NCI-H748 (cell line): ENCODE measurements at regions not wholly inside any gene's neighbourhood (a gene's known extent, or its start where the extent isn't known, plus 50 kb on each side); places are given as distances from the start of the nearest gene placed in this dataset.
A peak's percentile ranks its signal among the peaks of the same experiment; 100 is the strongest.

Experiments used
- DNase-seq: peaks from one replicate; lab custom pipeline; 2025; ENCODE audit not compliant: unreplicated experiment; lab: John Stamatoyannopoulos, UW

- no peak for DNase-seq
Measured at GRCh38 chr1:165034136-165034809, 322.2 kb downstream of the LMX1A start.

- no peak for DNase-seq
Measured at GRCh38 chr1:165031001-165031400, 325.5 kb downstream of the LMX1A start.

- no peak for DNase-seq
Measured at GRCh38 chr1:165025805-165026204, 330.7 kb downstream of the LMX1A start.

GRCh38 chr1:165014753-165015152, 341.8 kb downstream of the LMX1A start:
- no peak for DNase-seq

GRCh38 chr1:165011991-165012531, 344.5 kb downstream of the LMX1A start:
- DNase-seq = no peak

GRCh38 chr1:165011186-165011585, 345.3 kb downstream of the LMX1A start:
- DNase-seq = no peak

GRCh38 chr1:165010418-165011070, 346.0 kb downstream of the LMX1A start:
- no peak for DNase-seq

- no peak for DNase-seq
Measured at GRCh38 chr1:165006831-165007230, 349.7 kb downstream of the LMX1A start.

- no peak for DNase-seq
Measured at GRCh38 chr1:164999146-164999545, 357.4 kb downstream of the LMX1A start.

- no peak for DNase-seq
Measured at GRCh38 chr1:164991763-164992314, 364.7 kb downstream of the LMX1A start.

- no peak for DNase-seq
Measured at GRCh38 chr1:164983023-164983650, 373.4 kb downstream of the LMX1A start.

- DNase-seq = no peak
Measured at GRCh38 chr1:164982545-164982944, 374.0 kb downstream of the LMX1A start.

GRCh38 chr1:164977561-164977960, 379.0 kb downstream of the LMX1A start:
- DNase-seq = peak; percentile 9

GRCh38 chr1:164971921-164972415, 384.5 kb downstream of the LMX1A start:
- DNase-seq = peak; percentile 14

- no peak for DNase-seq
Measured at GRCh38 chr1:164971391-164971790, 385.1 kb downstream of the LMX1A start.

- peak; percentile 17 for DNase-seq
Measured at GRCh38 chr1:164969253-164969652, 387.3 kb downstream of the LMX1A start.

- no peak for DNase-seq
Measured at GRCh38 chr1:164967300-164967699, 389.2 kb downstream of the LMX1A start.

GRCh38 chr1:164961715-164962114, 394.8 kb downstream of the LMX1A start:
- no peak for DNase-seq

GRCh38 chr1:164958982-164959768, 397.3 kb downstream of the LMX1A start:
- DNase-seq = no peak

GRCh38 chr1:164953815-164954214, 394.8 kb downstream of the PBX1 start:
- DNase-seq = no peak

GRCh38 chr1:164953098-164953497, 394.1 kb downstream of the PBX1 start:
- no peak for DNase-seq
